CD4-positive, CD25-positive, alpha-beta regulatory T cell (primary cell): ENCODE measurements at regions not wholly inside any gene's neighbourhood (a gene's known extent, or its start where the extent isn't known, plus 50 kb on each side); places are given as distances from the start of the nearest gene placed in this dataset.
A peak's percentile ranks its signal among the peaks of the same experiment; 100 is the strongest.
"Not testable (repeated sequence)": the region's sequence is repeated elsewhere in the genome, so short reads cannot be mapped to it uniquely, and the experiment has no call there.

Source experiments
- ATAC-seq, 2 donors: fragments of 150-1000 bp; cut with Tn5 transposase; one replicate each; pipeline ENCODE4 v1.10.0; 2021; ENCODE audit warnings: low read depth in 2 of 2, moderate number of reproducible peaks in 2 of 2, moderate library complexity in 1 of 2
- DNase-seq, 3 donors: peaks; one replicate each; pipeline versions ENCODE4 v3.0.0 to v3.0.0-alpha.2; 2012 to 2022; ENCODE audit warnings: mixed read lengths in 1 of 3
- H3K27ac ChIP-seq: one replicate; pipeline ENCODE4 v1.7.0; 2013; ENCODE audit warnings: mild to moderate bottlenecking, low read length; ENCODE audit not compliant: insufficient read depth, poor library complexity, severe bottlenecking
- H3K27me3 ChIP-seq: one replicate; pipeline ENCODE4 v1.7.0; 2013; ENCODE audit warnings: low read length; ENCODE audit not compliant: control insufficient read depth, insufficient read depth
- H3K36me3 ChIP-seq: one replicate; pipeline ENCODE4 v1.7.0; 2013; ENCODE audit warnings: mild to moderate bottlenecking, low read length, moderate library complexity; ENCODE audit not compliant: control insufficient read depth, insufficient read depth
- H3K4me1 ChIP-seq: 2 replicates; pipeline ENCODE4 v1.7.0; 2013; ENCODE audit warnings: mild to moderate bottlenecking, low read length; ENCODE audit not compliant: insufficient read depth, control insufficient read depth, poor library complexity, severe bottlenecking
- H3K4me3 ChIP-seq: one replicate; pipeline ENCODE4 v1.7.0; 2013; ENCODE audit warnings: low read depth, mild to moderate bottlenecking, low read length, moderate library complexity
- H3K9me3 ChIP-seq, 2 experiments: 1 replicate in 1 of 2; 2 replicates in 1 of 2; pipeline ENCODE4 v1.7.0; 2013; ENCODE audit warnings: low read length in 2 of 2, mild to moderate bottlenecking in 1 of 2, moderate library complexity in 1 of 2; ENCODE audit not compliant: control insufficient read depth in 2 of 2
- H3K27ac Mint-ChIP-seq, 3 donors: one replicate each; pipeline ENCODE4 v1.8.0; 2020 to 2022; ENCODE audit warnings: mild to moderate bottlenecking in 3 of 3, mixed read lengths in 3 of 3, moderate library complexity in 2 of 3
- H3K27me3 Mint-ChIP-seq: one replicate; pipeline ENCODE4 v1.8.0; 2022; ENCODE audit warnings: mild to moderate bottlenecking, mixed read lengths
- H3K36me3 Mint-ChIP-seq: one replicate; pipeline ENCODE4 v1.8.0; 2020; ENCODE audit warnings: mixed read lengths
- H3K4me1 Mint-ChIP-seq, 4 donors: one replicate each; pipeline ENCODE4 v1.8.0; 2020 to 2022; ENCODE audit warnings: mixed read lengths in 4 of 4, mild to moderate bottlenecking in 1 of 4
- H3K4me3 Mint-ChIP-seq, 4 donors: one replicate each; pipeline ENCODE4 v1.8.0; 2020 to 2022; ENCODE audit warnings: mild to moderate bottlenecking in 4 of 4, mixed read lengths in 4 of 4, moderate library complexity in 3 of 4
- H3K9me3 Mint-ChIP-seq, 7 donors: one replicate each; pipeline ENCODE4 v1.8.0; 2020 to 2022; ENCODE audit warnings: mixed read lengths in 7 of 7, mild to moderate bottlenecking in 3 of 7, moderate library complexity in 2 of 7

- peaks cover 73% of the 10 kb centered on the region for H3K4me1 ChIP-seq
- H3K9me3 Mint-ChIP-seq, H3K36me3 ChIP-seq, H3K27me3 Mint-ChIP-seq, H3K27me3 ChIP-seq, H3K9me3 ChIP-seq, H3K36me3 Mint-ChIP-seq, ATAC-seq: not testable (repeated sequence)
- peak overlapping the region; percentile 90 for H3K27ac ChIP-seq
- H3K4me3 ChIP-seq = peak overlapping the region; percentile 75
- peak in 1 of 3 donors; percentile 50 for DNase-seq
- peaks cover 25 to 87% (median 61%) of the 10 kb centered on the region in 4 donors for H3K4me1 Mint-ChIP-seq
- H3K4me3 Mint-ChIP-seq = peak overlapping the region; percentile 87 to 98 (median 96)
- H3K27ac Mint-ChIP-seq = peak overlapping the region; percentile 82 to 98 (median 95)
Measured at GRCh38 chr10:5292970-5293369, 71.8 kb upstream of the UCN3 start.

- Mint-ChIP-seq H3K4me3 (peak overlapping the region; percentile 87 to 98 (median 96)), H3K9me3 (peaks cover 0 to 3% (median 2%) of the 10 kb centered on the region in 7 donors), H3K36me3 (peaks cover 3% of the 10 kb centered on the region), H3K27me3 (no peaks in the 10 kb centered on the region), H3K27ac (peak overlapping the region; percentile 41 to 98 (median 95)), H3K4me1 (peaks cover 25 to 87% (median 66%) of the 10 kb centered on the region in 4 donors)
- DNase-seq (peak; percentile 53 to 84 (median 61)), ATAC-seq (peak in 1 of 2 donors; percentile 52)
- Histone ChIP-seq H3K36me3 (no peaks in the 10 kb centered on the region), H3K9me3 (no peaks in the 10 kb centered on the region), H3K27ac (peak overlapping the region; percentile 90), H3K27me3 (no peaks in the 10 kb centered on the region), H3K4me3 (peak overlapping the region; percentile 75), H3K4me1 (peaks cover 77% of the 10 kb centered on the region)
Measured at GRCh38 chr10:5293691-5294550, 70.8 kb upstream of the UCN3 start.

GRCh38 chr10:5297466-5297865 lies 67.3 kb upstream of the UCN3 start:
- DNase-seq = peak in 1 of 3 donors; percentile 91
- Mint-ChIP-seq H3K27me3 (no peaks in the 10 kb centered on the region), H3K36me3 (peaks cover 8% of the 10 kb centered on the region), H3K4me3 (peak overlapping the region in 3 of 4 donors; percentile 71 to 95 (median 80)), H3K9me3 (peaks cover 0 to 9% (median 0%) of the 10 kb centered on the region in 7 donors), H3K4me1 (peaks cover 39 to 62% (median 49%) of the 10 kb centered on the region in 4 donors), H3K27ac (peak overlapping the region; percentile 80 to 96 (median 92))
- H3K27me3 ChIP-seq = no peaks in the 10 kb centered on the region
- peak overlapping the region; percentile 55 for H3K4me3 ChIP-seq
- H3K9me3 ChIP-seq = no peaks in the 10 kb centered on the region
- peaks cover 51% of the 10 kb centered on the region for H3K4me1 ChIP-seq
- peak; percentile 32 to 37 for ATAC-seq
- H3K27ac ChIP-seq = peak overlapping the region; percentile 65
- H3K36me3 ChIP-seq = no peaks in the 10 kb centered on the region

GRCh38 chr10:5297996-5298395 lies 66.8 kb upstream of the UCN3 start:
- Mint-ChIP-seq H3K27ac (peak overlapping the region in 2 of 3 donors; percentile 92 to 96), H3K36me3 (peaks cover 8% of the 10 kb centered on the region), H3K4me1 (peaks cover 39 to 58% (median 47%) of the 10 kb centered on the region in 4 donors), H3K9me3 (peaks cover 0 to 10% (median 0%) of the 10 kb centered on the region in 7 donors), H3K27me3 (no peaks in the 10 kb centered on the region), H3K4me3 (peak overlapping the region in 3 of 4 donors; percentile 0 to 95 (median 80))
- peak overlapping the region; percentile 55 for H3K4me3 ChIP-seq
- no peaks in the 10 kb centered on the region for H3K27me3 ChIP-seq
- H3K9me3 ChIP-seq = peaks cover 0 to 1% of the 10 kb centered on the region in 2 experiments
- ATAC-seq = no peak
- H3K27ac ChIP-seq = peak overlapping the region; percentile 65
- H3K36me3 ChIP-seq = no peaks in the 10 kb centered on the region
- DNase-seq = no peak
- H3K4me1 ChIP-seq = peaks cover 51% of the 10 kb centered on the region

GRCh38 chr10:5299950-5300349 lies 64.8 kb upstream of the UCN3 start:
- peak overlapping the region in 1 of 3 donors; percentile 63 for H3K27ac Mint-ChIP-seq

GRCh38 chr10:5303504-5303903 lies 61.3 kb upstream of the UCN3 start:
- H3K4me1 Mint-ChIP-seq = peaks cover 4 to 19% (median 7%) of the 10 kb centered on the region in 4 donors
- ATAC-seq (no peak), DNase-seq (no peak)
- peaks cover 0 to 23% (median 8%) of the 10 kb centered on the region in 7 donors for H3K9me3 Mint-ChIP-seq
- peaks cover 8% of the 10 kb centered on the region in 2 experiments for H3K9me3 ChIP-seq
- peaks cover 11% of the 10 kb centered on the region for H3K36me3 Mint-ChIP-seq
- H3K4me1 ChIP-seq = no peaks in the 10 kb centered on the region
- H3K4me3 Mint-ChIP-seq = no peak overlapping the region
- H3K27ac ChIP-seq = no peak overlapping the region
- no peak overlapping the region for H3K27ac Mint-ChIP-seq
- H3K36me3 ChIP-seq = peaks cover 3% of the 10 kb centered on the region
- no peaks in the 10 kb centered on the region for H3K27me3 Mint-ChIP-seq
- H3K4me3 ChIP-seq = no peak overlapping the region
- H3K27me3 ChIP-seq = no peaks in the 10 kb centered on the region

More at GRCh38 chr10:5299950-5300349, 64.8 kb upstream of the UCN3 start:
- no peak overlapping the region for H3K4me3 Mint-ChIP-seq
- H3K36me3 Mint-ChIP-seq = peaks cover 14% of the 10 kb centered on the region
- DNase-seq = no peak
- no peak for ATAC-seq
- no peaks in the 10 kb centered on the region for H3K27me3 ChIP-seq
- H3K27ac ChIP-seq = no peak overlapping the region
- H3K36me3 ChIP-seq = peaks cover 3% of the 10 kb centered on the region
- peaks cover 0 to 22% (median 4%) of the 10 kb centered on the region in 7 donors for H3K9me3 Mint-ChIP-seq
- no peak overlapping the region for H3K4me3 ChIP-seq
- no peaks in the 10 kb centered on the region for H3K27me3 Mint-ChIP-seq
- peaks cover 34% of the 10 kb centered on the region for H3K4me1 ChIP-seq
- peaks cover 30 to 41% (median 35%) of the 10 kb centered on the region in 4 donors for H3K4me1 Mint-ChIP-seq
- peaks cover 8% of the 10 kb centered on the region in 2 experiments for H3K9me3 ChIP-seq

GRCh38 chr10:5305374-5305773 lies 59.4 kb upstream of the UCN3 start:
- H3K36me3 ChIP-seq = peaks cover 3% of the 10 kb centered on the region
- H3K27ac Mint-ChIP-seq = no peak overlapping the region
- DNase-seq = no peak
- no peak overlapping the region for H3K4me3 Mint-ChIP-seq
- H3K27me3 ChIP-seq = no peaks in the 10 kb centered on the region
- no peak overlapping the region for H3K4me3 ChIP-seq
- ATAC-seq = no peak
- H3K4me1 ChIP-seq = no peaks in the 10 kb centered on the region
- H3K9me3 ChIP-seq = peaks cover 8% of the 10 kb centered on the region in 2 experiments
- H3K4me1 Mint-ChIP-seq = peaks cover 0 to 12% (median 5%) of the 10 kb centered on the region in 4 donors
- no peak overlapping the region for H3K27ac ChIP-seq
- H3K9me3 Mint-ChIP-seq = peaks cover 0 to 23% (median 8%) of the 10 kb centered on the region in 7 donors
- H3K36me3 Mint-ChIP-seq = peaks cover 11% of the 10 kb centered on the region
- no peaks in the 10 kb centered on the region for H3K27me3 Mint-ChIP-seq
